CD4-positive, CD25-positive, alpha-beta regulatory T cell (primary cell): ENCODE measurements at regions not wholly inside any gene's neighbourhood (a gene's known extent, or its start where the extent isn't known, plus 50 kb on each side); places are given as distances from the start of the nearest gene placed in this dataset.
A peak's percentile ranks its signal among the peaks of the same experiment; 100 is the strongest.

Experiments used
- ATAC-seq, 2 donors: fragments of 150-1000 bp; cut with Tn5 transposase; one replicate each; pipeline ENCODE4 v1.10.0; 2021; ENCODE audit warnings: low read depth in 2 of 2, moderate number of reproducible peaks in 2 of 2, moderate library complexity in 1 of 2
- DNase-seq, 3 donors: peaks; one replicate each; pipeline versions ENCODE4 v3.0.0 to v3.0.0-alpha.2; 2012 to 2022; ENCODE audit warnings: mixed read lengths in 1 of 3
- H3K27ac ChIP-seq: one replicate; pipeline ENCODE4 v1.7.0; 2013; ENCODE audit warnings: mild to moderate bottlenecking, low read length; ENCODE audit not compliant: insufficient read depth, poor library complexity, severe bottlenecking
- H3K27me3 ChIP-seq: one replicate; pipeline ENCODE4 v1.7.0; 2013; ENCODE audit warnings: low read length; ENCODE audit not compliant: control insufficient read depth, insufficient read depth
- H3K36me3 ChIP-seq: one replicate; pipeline ENCODE4 v1.7.0; 2013; ENCODE audit warnings: mild to moderate bottlenecking, low read length, moderate library complexity; ENCODE audit not compliant: control insufficient read depth, insufficient read depth
- H3K4me1 ChIP-seq: 2 replicates; pipeline ENCODE4 v1.7.0; 2013; ENCODE audit warnings: mild to moderate bottlenecking, low read length; ENCODE audit not compliant: insufficient read depth, control insufficient read depth, poor library complexity, severe bottlenecking
- H3K4me3 ChIP-seq: one replicate; pipeline ENCODE4 v1.7.0; 2013; ENCODE audit warnings: low read depth, mild to moderate bottlenecking, low read length, moderate library complexity
- H3K9me3 ChIP-seq, 2 experiments: 1 replicate in 1 of 2; 2 replicates in 1 of 2; pipeline ENCODE4 v1.7.0; 2013; ENCODE audit warnings: low read length in 2 of 2, mild to moderate bottlenecking in 1 of 2, moderate library complexity in 1 of 2; ENCODE audit not compliant: control insufficient read depth in 2 of 2
- H3K27ac Mint-ChIP-seq, 3 donors: one replicate each; pipeline ENCODE4 v1.8.0; 2020 to 2022; ENCODE audit warnings: mild to moderate bottlenecking in 3 of 3, mixed read lengths in 3 of 3, moderate library complexity in 2 of 3
- H3K27me3 Mint-ChIP-seq: one replicate; pipeline ENCODE4 v1.8.0; 2022; ENCODE audit warnings: mild to moderate bottlenecking, mixed read lengths
- H3K36me3 Mint-ChIP-seq: one replicate; pipeline ENCODE4 v1.8.0; 2020; ENCODE audit warnings: mixed read lengths
- H3K4me1 Mint-ChIP-seq, 4 donors: one replicate each; pipeline ENCODE4 v1.8.0; 2020 to 2022; ENCODE audit warnings: mixed read lengths in 4 of 4, mild to moderate bottlenecking in 1 of 4
- H3K4me3 Mint-ChIP-seq, 4 donors: one replicate each; pipeline ENCODE4 v1.8.0; 2020 to 2022; ENCODE audit warnings: mild to moderate bottlenecking in 4 of 4, mixed read lengths in 4 of 4, moderate library complexity in 3 of 4
- H3K9me3 Mint-ChIP-seq, 7 donors: one replicate each; pipeline ENCODE4 v1.8.0; 2020 to 2022; ENCODE audit warnings: mixed read lengths in 7 of 7, mild to moderate bottlenecking in 3 of 7, moderate library complexity in 2 of 7

GRCh38 chr1:233446935-233447334, 119.4 kb downstream of the MAP3K21 start:
- H3K27me3 Mint-ChIP-seq, result peaks cover 21% of the 10 kb centered on the region
- peaks cover 0 to 4% (median 0%) of the 10 kb centered on the region in 7 donors for H3K9me3 Mint-ChIP-seq
- no peak for ATAC-seq

GRCh38 chr1:233448109-233448689, 120.7 kb downstream of the MAP3K21 start:
- H3K9me3 Mint-ChIP-seq, result peaks cover 0 to 4% (median 0%) of the 10 kb centered on the region in 7 donors
- no peaks in the 10 kb centered on the region for H3K36me3 ChIP-seq
- H3K4me3 Mint-ChIP-seq, result no peak overlapping the region
- H3K27ac ChIP-seq, result no peak overlapping the region
- no peaks in the 10 kb centered on the region for H3K4me1 ChIP-seq
- no peak overlapping the region for H3K27ac Mint-ChIP-seq
- H3K27me3 ChIP-seq, result no peaks in the 10 kb centered on the region
- H3K4me1 Mint-ChIP-seq, result no peaks in the 10 kb centered on the region
- H3K36me3 Mint-ChIP-seq, result no peaks in the 10 kb centered on the region
- DNase-seq (no peak), ATAC-seq (no peak)
- no peak overlapping the region for H3K4me3 ChIP-seq
- peaks cover 27% of the 10 kb centered on the region for H3K27me3 Mint-ChIP-seq
- H3K9me3 ChIP-seq, result no peaks in the 10 kb centered on the region

More at GRCh38 chr1:233446935-233447334, 119.4 kb downstream of the MAP3K21 start:
- peaks cover under 1% of the 10 kb centered on the region for H3K27me3 ChIP-seq
- H3K4me3 ChIP-seq, result no peak overlapping the region
- no peaks in the 10 kb centered on the region for H3K4me1 ChIP-seq
- H3K27ac ChIP-seq, result no peak overlapping the region
- no peaks in the 10 kb centered on the region for H3K36me3 Mint-ChIP-seq
- no peak for DNase-seq
- no peaks in the 10 kb centered on the region for H3K4me1 Mint-ChIP-seq
- H3K27ac Mint-ChIP-seq, result no peak overlapping the region
- no peak overlapping the region for H3K4me3 Mint-ChIP-seq
- H3K36me3 ChIP-seq, result no peaks in the 10 kb centered on the region
- H3K9me3 ChIP-seq, result no peaks in the 10 kb centered on the region

GRCh38 chr1:233452724-233453123, 125.2 kb downstream of the MAP3K21 start:
- no peak overlapping the region for H3K27ac Mint-ChIP-seq
- no peaks in the 10 kb centered on the region for H3K27me3 ChIP-seq
- DNase-seq (no peak), ATAC-seq (no peak)
- H3K4me1 ChIP-seq, result no peaks in the 10 kb centered on the region
- no peaks in the 10 kb centered on the region for H3K36me3 ChIP-seq
- H3K4me3 ChIP-seq, result no peak overlapping the region
- H3K36me3 Mint-ChIP-seq, result no peaks in the 10 kb centered on the region
- peaks cover 0 to 2% (median 0%) of the 10 kb centered on the region in 7 donors for H3K9me3 Mint-ChIP-seq
- H3K9me3 ChIP-seq, result no peaks in the 10 kb centered on the region
- no peak overlapping the region for H3K27ac ChIP-seq
- no peaks in the 10 kb centered on the region for H3K4me1 Mint-ChIP-seq
- no peak overlapping the region for H3K4me3 Mint-ChIP-seq
- peaks cover 15% of the 10 kb centered on the region for H3K27me3 Mint-ChIP-seq

GRCh38 chr1:233453433-233454200, 126.1 kb downstream of the MAP3K21 start:
- Mint-ChIP-seq H3K27me3 (peaks cover 18% of the 10 kb centered on the region), H3K36me3 (no peaks in the 10 kb centered on the region), H3K4me1 (no peaks in the 10 kb centered on the region), H3K4me3 (no peak overlapping the region), H3K9me3 (peaks cover 0 to 2% (median 0%) of the 10 kb centered on the region in 7 donors), H3K27ac (no peak overlapping the region)
- H3K4me1 ChIP-seq, result no peaks in the 10 kb centered on the region
- no peak overlapping the region for H3K27ac ChIP-seq
- ATAC-seq, result no peak
- no peak overlapping the region for H3K4me3 ChIP-seq
- no peaks in the 10 kb centered on the region for H3K9me3 ChIP-seq
- H3K27me3 ChIP-seq, result no peaks in the 10 kb centered on the region
- DNase-seq, result no peak
- H3K36me3 ChIP-seq, result no peaks in the 10 kb centered on the region

GRCh38 chr1:233459470-233459945, 132.0 kb downstream of the MAP3K21 start:
- Histone ChIP-seq H3K27me3 (peaks cover 2% of the 10 kb centered on the region), H3K27ac (no peak overlapping the region), H3K36me3 (no peaks in the 10 kb centered on the region), H3K4me3 (no peak overlapping the region), H3K4me1 (no peaks in the 10 kb centered on the region), H3K9me3 (no peaks in the 10 kb centered on the region)
- Mint-ChIP-seq H3K27me3 (peaks cover 4% of the 10 kb centered on the region), H3K4me3 (no peak overlapping the region), H3K9me3 (peaks cover 0 to 1% (median 0%) of the 10 kb centered on the region in 7 donors), H3K4me1 (peaks cover 0 to 2% (median 0%) of the 10 kb centered on the region in 4 donors), H3K27ac (peak overlapping the region in 1 of 3 donors; percentile 10), H3K36me3 (no peaks in the 10 kb centered on the region)
- DNase-seq, result no peak
- no peak for ATAC-seq

GRCh38 chr1:233459968-233460367, 132.4 kb downstream of the MAP3K21 start:
- Mint-ChIP-seq H3K27me3 (peaks cover 4% of the 10 kb centered on the region), H3K36me3 (no peaks in the 10 kb centered on the region), H3K27ac (no peak overlapping the region), H3K4me3 (no peak overlapping the region), H3K9me3 (peaks cover 0 to 1% (median 0%) of the 10 kb centered on the region in 7 donors), H3K4me1 (peaks cover 0 to 2% (median 0%) of the 10 kb centered on the region in 4 donors)
- DNase-seq, result no peak
- H3K4me3 ChIP-seq, result no peak overlapping the region
- peaks cover 2% of the 10 kb centered on the region for H3K27me3 ChIP-seq
- H3K27ac ChIP-seq, result no peak overlapping the region
- no peaks in the 10 kb centered on the region for H3K9me3 ChIP-seq
- no peaks in the 10 kb centered on the region for H3K4me1 ChIP-seq
- no peak for ATAC-seq
- H3K36me3 ChIP-seq, result no peaks in the 10 kb centered on the region

- no peak for ATAC-seq
- H3K4me3 ChIP-seq, result no peak overlapping the region
- Mint-ChIP-seq H3K4me3 (no peak overlapping the region), H3K4me1 (peaks cover 0 to 2% (median 0%) of the 10 kb centered on the region in 4 donors), H3K27ac (no peak overlapping the region), H3K9me3 (peaks cover 0 to 1% (median 0%) of the 10 kb centered on the region in 7 donors), H3K36me3 (no peaks in the 10 kb centered on the region), H3K27me3 (peaks cover 4% of the 10 kb centered on the region)
- H3K36me3 ChIP-seq, result no peaks in the 10 kb centered on the region
- peaks cover 2% of the 10 kb centered on the region for H3K27me3 ChIP-seq
- H3K9me3 ChIP-seq, result no peaks in the 10 kb centered on the region
- H3K27ac ChIP-seq, result no peak overlapping the region
- H3K4me1 ChIP-seq, result no peaks in the 10 kb centered on the region
- DNase-seq, result no peak
Measured at GRCh38 chr1:233460692-233461091, 133.2 kb downstream of the MAP3K21 start.
